ENCODE measurements at regions not wholly inside any gene's neighbourhood (a gene's known extent, or its start where the extent isn't known, plus 50 kb on each side); places are given as distances from the start of the nearest gene placed in this dataset.
"Not testable (repeated sequence)": the region's sequence is repeated elsewhere in the genome, so short reads cannot be mapped to it uniquely, and the experiment has no call there.

GRCh38 chr12:123051556-123051955 is 71.1 kb downstream of the ARL6IP4 start:
- no peak for TF ChIP-seq CTCF (IDR thresholded peaks at IDR 0.05; ENCODE audit: insufficient read depth, low read length, poor library complexity, severe bottlenecking)
- no peaks in the 10 kb centered on the region for H3K36me3 ChIP-seq (ENCODE audit: control insufficient read depth, insufficient read depth, low read length)
- peaks cover 2% of the 10 kb centered on the region; the same call in 1 of the 2 replicates for H3K27me3 ChIP-seq (replicated peaks; ENCODE audit: control insufficient read depth, insufficient read depth, low read length)
- DNase-seq (ENCODE audit: extremely low read depth, insufficient read length), result no peak
- no peak overlapping the region for H3K4me3 ChIP-seq (replicated peaks; ENCODE audit: low read depth, low read length)

- peaks cover 2% of the 10 kb centered on the region; the same call in 1 of the 2 replicates for H3K27me3 ChIP-seq (replicated peaks; ENCODE audit: control insufficient read depth, insufficient read depth, low read length)
- H3K36me3 ChIP-seq (ENCODE audit: control insufficient read depth, insufficient read depth, low read length), result no peaks in the 10 kb centered on the region
- no peak overlapping the region for H3K4me3 ChIP-seq (replicated peaks; ENCODE audit: low read depth, low read length)
- TF ChIP-seq CTCF (IDR thresholded peaks at IDR 0.05; ENCODE audit: insufficient read depth, low read length, poor library complexity, severe bottlenecking), result no peak
- no peak for DNase-seq (ENCODE audit: extremely low read depth, insufficient read length)
These were observed 70.4 kb downstream of the ARL6IP4 start for GRCh38 chr12:123050913-123051312.

DNA sequence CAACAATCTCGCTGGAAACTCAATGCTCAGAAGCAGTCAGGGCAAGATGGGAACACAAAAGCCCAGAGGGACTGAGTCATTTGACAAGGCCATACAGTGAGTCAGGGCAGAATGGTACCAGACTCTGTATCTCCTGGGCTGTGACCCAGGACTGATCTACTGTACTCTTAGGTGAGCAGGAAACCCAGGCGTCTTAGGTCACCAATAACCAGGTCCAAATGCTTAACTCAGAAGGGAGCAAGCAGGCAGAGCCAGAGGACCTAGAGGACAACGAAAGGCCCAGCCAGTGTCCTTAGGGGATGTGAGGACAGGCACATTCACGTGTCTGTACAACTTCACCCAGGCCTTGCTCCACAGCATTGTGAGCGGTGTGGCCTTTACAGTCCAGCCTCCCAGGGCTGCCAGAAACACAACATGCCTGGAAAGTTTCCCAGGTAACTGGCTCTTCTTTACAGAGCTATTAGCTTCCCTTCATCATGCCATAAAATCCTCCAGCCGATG is 69.9 kb downstream of the ARL6IP4 start:
- peaks cover 2% of the 10 kb centered on the region; the same call in 1 of the 2 replicates for H3K27me3 ChIP-seq (replicated peaks; ENCODE audit: control insufficient read depth, insufficient read depth, low read length)
- TF ChIP-seq CTCF (IDR thresholded peaks at IDR 0.05; ENCODE audit: insufficient read depth, low read length, poor library complexity, severe bottlenecking), result no peak
- H3K4me3 ChIP-seq (replicated peaks; ENCODE audit: low read depth, low read length), result no peak overlapping the region
- H3K36me3 ChIP-seq (ENCODE audit: control insufficient read depth, insufficient read depth, low read length), result no peaks in the 10 kb centered on the region
- DNase-seq (ENCODE audit: extremely low read depth, insufficient read length), result no peak

DNA sequence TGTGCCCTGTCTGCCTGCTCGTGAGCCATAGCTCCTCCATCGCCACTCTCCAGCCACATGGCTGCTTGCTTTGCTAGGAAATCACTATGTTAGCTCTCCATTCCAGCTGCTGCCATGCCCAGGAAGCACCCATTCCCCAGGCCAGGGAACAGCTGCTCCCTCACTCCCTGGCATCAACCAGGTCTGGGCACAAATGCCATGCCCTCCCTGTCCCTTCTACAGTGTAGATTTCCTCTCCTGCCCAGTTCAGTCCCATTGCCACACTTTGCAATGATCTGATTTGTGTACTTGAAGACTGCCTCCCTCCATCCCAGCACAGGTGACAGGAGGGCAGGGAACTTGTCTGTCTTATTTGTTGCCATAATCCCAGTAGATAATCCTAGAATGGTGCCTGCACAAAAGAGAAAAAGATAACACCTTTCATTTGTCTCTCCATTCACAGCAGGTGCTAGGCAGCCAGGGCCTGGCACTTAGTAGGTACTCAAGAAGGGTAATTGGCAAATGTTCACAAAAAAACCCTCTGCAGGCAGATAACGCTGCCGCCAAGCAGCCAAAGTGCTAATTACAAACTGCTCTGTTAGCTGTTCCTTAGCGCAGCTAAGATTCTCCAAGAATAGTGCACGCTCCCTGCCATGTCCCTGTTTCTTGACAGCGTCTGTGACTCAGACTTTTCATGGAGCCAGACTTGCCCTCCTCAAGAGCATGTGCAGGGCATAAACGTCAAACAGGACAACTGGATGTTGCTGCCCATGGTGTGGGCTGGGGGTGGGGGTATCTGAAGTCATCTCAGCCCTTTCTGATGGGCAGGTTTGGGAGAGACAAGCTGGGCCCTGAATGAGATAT is 69.1 kb downstream of the ARL6IP4 start:
- Histone ChIP-seq H3K27me3 (replicated peaks; ENCODE audit: control insufficient read depth, insufficient read depth, low read length) (peaks cover 2% of the 10 kb centered on the region; the same call in 1 of the 2 replicates), H3K36me3 (ENCODE audit: control insufficient read depth, insufficient read depth, low read length) (no peaks in the 10 kb centered on the region), H3K4me3 (replicated peaks; ENCODE audit: low read depth, low read length) (no peak overlapping the region)
- DNase-seq (ENCODE audit: extremely low read depth, insufficient read length), result no peak
- no peak for TF ChIP-seq CTCF (IDR thresholded peaks at IDR 0.05; ENCODE audit: insufficient read depth, low read length, poor library complexity, severe bottlenecking)

- not testable (repeated sequence) for DNase-seq (ENCODE audit: extremely low read depth, insufficient read length); H3K36me3 ChIP-seq (ENCODE audit: control insufficient read depth, insufficient read depth, low read length); H3K27me3 ChIP-seq (replicated peaks; ENCODE audit: control insufficient read depth, insufficient read depth, low read length); H3K4me3 ChIP-seq (replicated peaks; ENCODE audit: low read depth, low read length)
These were observed 67.4 kb downstream of the ARL6IP4 start for GRCh38 chr12:123047892-123048291.

DNA sequence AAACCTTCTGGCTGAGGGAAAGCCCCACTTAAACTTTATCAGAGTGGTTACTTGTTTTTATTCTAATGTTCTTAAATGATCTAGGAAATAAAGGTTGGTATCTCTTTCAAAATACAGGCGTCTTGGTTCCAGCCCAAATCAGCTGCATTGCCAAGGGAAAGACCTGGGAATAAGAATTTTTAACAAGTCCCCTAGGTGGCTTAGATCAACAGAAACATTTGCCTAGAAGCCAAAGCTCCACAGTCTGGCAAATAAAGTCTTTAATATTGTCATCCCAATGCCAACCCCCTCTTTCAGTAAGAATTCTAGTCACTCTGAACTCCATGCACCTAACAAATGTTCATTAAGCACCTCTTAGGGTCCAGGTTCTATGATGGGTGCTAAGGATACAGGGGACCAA is 66.8 kb downstream of the ARL6IP4 start:
- H3K4me3 ChIP-seq (replicated peaks; ENCODE audit: low read depth, low read length), result no peak overlapping the region
- H3K36me3 ChIP-seq (ENCODE audit: control insufficient read depth, insufficient read depth, low read length), result no peaks in the 10 kb centered on the region
- no peak for DNase-seq (ENCODE audit: extremely low read depth, insufficient read length)
- no peak for TF ChIP-seq CTCF (IDR thresholded peaks at IDR 0.05; ENCODE audit: insufficient read depth, low read length, poor library complexity, severe bottlenecking)
- H3K27me3 ChIP-seq (replicated peaks; ENCODE audit: control insufficient read depth, insufficient read depth, low read length), result peaks cover 2% of the 10 kb centered on the region; the same call in 1 of the 2 replicates
